OCI-LY7 (cell line): ENCODE measurements at regions not wholly inside any gene's neighbourhood (a gene's known extent, or its start where the extent isn't known, plus 50 kb on each side); places are given as distances from the start of the nearest gene placed in this dataset.

Experiments
- BruUV-seq: library from RNA; stranded (reverse); fragments of 400-500 nt; replicated peaks from 2 replicates; lab custom pipeline; 2021; lab: Mats Ljungman, UMichigan
- CTCF ChIA-PET: fragments of 300-600 bp; sonication (Branson Sonifier 250); formaldehyde crosslinking; loops from one replicate; lab custom pipeline; 2022; ENCODE audit warnings: antibody characterized with exemption; ENCODE audit not compliant: unreplicated experiment; lab: Charles Lee
- POLR2A ChIA-PET: fragments of 300-600 bp; sonication (Branson Sonifier 250); formaldehyde crosslinking; loops from one replicate; lab custom pipeline; 2022; ENCODE audit warnings: antibody characterized with exemption; lab: Charles Lee
- DNase-seq: peaks from one replicate; pipeline ENCODE4 v3.0.0-alpha.2; 2015; ENCODE audit warnings: low spot score
- H2AFZ ChIP-seq: fragments of 200-600 bp; sonication (generic), shearing (Covaris generic); 2 replicates; pipeline ENCODE4 v1.6.1; 2014; ENCODE audit warnings: mild to moderate bottlenecking, antibody characterized with exemption, low read length, moderate library complexity
- H3K27ac ChIP-seq: fragments of 200-600 bp; sonication (generic); 2 replicates; pipeline ENCODE4 v1.5.1; 2014; ENCODE audit warnings: mixed run types, low read depth, mild to moderate bottlenecking, moderate library complexity, low read length, inconsistent platforms; ENCODE audit not compliant: poor library complexity, severe bottlenecking
- H3K36me3 ChIP-seq: fragments of 200-600 bp; sonication (generic); 2 replicates; pipeline ENCODE4 v1.6.1; 2014; ENCODE audit warnings: mild to moderate bottlenecking, antibody characterized with exemption, low read length, moderate library complexity, mixed read lengths; ENCODE audit not compliant: insufficient read depth
- H3K4me1 ChIP-seq: fragments of 200-600 bp; sonication (generic); 2 replicates; pipeline ENCODE4 v1.5.1; 2014; ENCODE audit warnings: mild to moderate bottlenecking, low read length; ENCODE audit not compliant: insufficient read depth, poor library complexity, severe bottlenecking
- H3K4me2 ChIP-seq: fragments of 200-600 bp; sonication (generic); 2 replicates; pipeline ENCODE4 v1.6.1; 2014; ENCODE audit warnings: mild to moderate bottlenecking, low read length
- H3K4me3 ChIP-seq: fragments of 200-600 bp; sonication (generic); 2 replicates; pipeline ENCODE4 v1.5.1; 2014; ENCODE audit warnings: mild to moderate bottlenecking, low read depth, low read length; ENCODE audit not compliant: poor library complexity, severe bottlenecking
- H3K79me2 ChIP-seq: fragments of 200-600 bp; sonication (generic); 2 replicates; pipeline ENCODE4 v1.6.1; 2016; ENCODE audit warnings: low read depth, mild to moderate bottlenecking, low read length, moderate library complexity, mixed read lengths; ENCODE audit not compliant: insufficient read depth
- H3K9me2 ChIP-seq: fragments of 200-600 bp; sonication (generic); 2 replicates; pipeline ENCODE4 v1.6.1; 2016; ENCODE audit warnings: mild to moderate bottlenecking, low read length, mixed read lengths; ENCODE audit not compliant: insufficient read depth
- H3K9me3 ChIP-seq: fragments of 200-600 bp; sonication (generic); 2 replicates; pipeline ENCODE4 v1.6.1; 2014; ENCODE audit warnings: mild to moderate bottlenecking, mixed run types, low read length, mixed read lengths
- H4K20me1 ChIP-seq: fragments of 200-600 bp; sonication (generic); 2 replicates; pipeline ENCODE4 v1.6.1; 2014; ENCODE audit warnings: mild to moderate bottlenecking, antibody characterized with exemption, low read length, moderate library complexity, mixed read lengths; ENCODE audit not compliant: insufficient read depth
- EZH2phosphoT487 ChIP-seq: fragments of 200-600 bp; sonication (generic); IDR thresholded peaks from 2 replicates; pipeline ENCODE4 v1.6.1; 2018; ENCODE audit warnings: low read depth, borderline replicate concordance, mild to moderate bottlenecking, mixed run types, antibody characterized with exemption, low read length, moderate library complexity, mixed read lengths
- intact Hi-C: fragments of 100-400 bp; cut with micrococcal nuclease; formaldehyde crosslinking; loops from one replicate; pipeline ENCODE4 v1.10.0; 2022; ENCODE audit not compliant: unreplicated experiment
- TF ChIP-seq, protein P1 (sequence below): fragments of 200-600 bp; sonication (generic); conservative IDR thresholded peaks from 2 replicates; pipeline ENCODE4 v1.5.1; 2014; ENCODE audit warnings: mild to moderate bottlenecking, antibody characterized with exemption, low read length, moderate library complexity, mixed read lengths

DNA sequence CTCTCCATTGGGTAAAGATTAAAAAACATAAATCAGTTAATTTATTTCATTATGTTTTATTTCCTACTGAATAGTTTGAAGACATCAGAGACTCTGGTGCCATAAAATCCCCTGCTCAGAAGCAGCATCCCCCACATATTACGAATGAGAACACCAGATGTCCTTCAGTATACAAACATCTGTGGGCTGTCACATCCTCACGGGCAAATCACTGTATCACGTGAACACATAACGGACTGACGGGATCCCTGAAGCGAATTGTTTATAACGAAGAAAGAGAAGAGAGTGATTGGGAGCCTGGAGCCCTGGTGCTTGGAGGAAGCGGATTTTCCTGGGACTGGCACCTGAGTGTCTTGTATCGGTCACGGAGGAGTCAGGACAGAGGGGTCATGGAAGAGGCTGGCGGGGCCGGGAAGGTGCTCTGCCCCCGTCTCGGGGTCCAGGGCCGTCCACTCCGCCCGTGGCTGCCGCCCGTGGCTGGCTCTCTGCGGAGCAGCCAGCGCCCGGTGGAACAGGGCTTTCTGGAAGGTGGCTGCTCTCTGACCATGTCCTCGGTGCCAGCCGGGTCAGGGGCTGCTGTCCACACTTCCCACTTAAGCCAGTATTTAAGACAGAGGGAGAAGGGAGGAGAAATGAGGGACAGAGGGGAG is 452.7 kb upstream of the FAT1 start:
- Histone ChIP-seq H3K79me2 (no peaks in the 10 kb centered on the region), H3K9me3 (no peaks in the 10 kb centered on the region), H3K4me1 (no peaks in the 10 kb centered on the region), H3K9me2 (no peaks in the 10 kb centered on the region), H3K36me3 (no peaks in the 10 kb centered on the region), H3K4me3 (no peak overlapping the region), H4K20me1 (no peaks in the 10 kb centered on the region), H3K27ac (no peak overlapping the region), H2AFZ (no peak overlapping the region), H3K4me2 (no peak overlapping the region)
- BruUV-seq: no TSS peak
- no peak for DNase-seq
- TF ChIP-seq EZH2phosphoT487: no peak
- TF ChIP-seq, protein P1, sequence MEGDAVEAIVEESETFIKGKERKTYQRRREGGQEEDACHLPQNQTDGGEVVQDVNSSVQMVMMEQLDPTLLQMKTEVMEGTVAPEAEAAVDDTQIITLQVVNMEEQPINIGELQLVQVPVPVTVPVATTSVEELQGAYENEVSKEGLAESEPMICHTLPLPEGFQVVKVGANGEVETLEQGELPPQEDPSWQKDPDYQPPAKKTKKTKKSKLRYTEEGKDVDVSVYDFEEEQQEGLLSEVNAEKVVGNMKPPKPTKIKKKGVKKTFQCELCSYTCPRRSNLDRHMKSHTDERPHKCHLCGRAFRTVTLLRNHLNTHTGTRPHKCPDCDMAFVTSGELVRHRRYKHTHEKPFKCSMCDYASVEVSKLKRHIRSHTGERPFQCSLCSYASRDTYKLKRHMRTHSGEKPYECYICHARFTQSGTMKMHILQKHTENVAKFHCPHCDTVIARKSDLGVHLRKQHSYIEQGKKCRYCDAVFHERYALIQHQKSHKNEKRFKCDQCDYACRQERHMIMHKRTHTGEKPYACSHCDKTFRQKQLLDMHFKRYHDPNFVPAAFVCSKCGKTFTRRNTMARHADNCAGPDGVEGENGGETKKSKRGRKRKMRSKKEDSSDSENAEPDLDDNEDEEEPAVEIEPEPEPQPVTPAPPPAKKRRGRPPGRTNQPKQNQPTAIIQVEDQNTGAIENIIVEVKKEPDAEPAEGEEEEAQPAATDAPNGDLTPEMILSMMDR: no peak
- POLR2A ChIA-PET: no interaction called here
- CTCF ChIA-PET: no interaction called here
- intact Hi-C loops: no loop called here

DNA sequence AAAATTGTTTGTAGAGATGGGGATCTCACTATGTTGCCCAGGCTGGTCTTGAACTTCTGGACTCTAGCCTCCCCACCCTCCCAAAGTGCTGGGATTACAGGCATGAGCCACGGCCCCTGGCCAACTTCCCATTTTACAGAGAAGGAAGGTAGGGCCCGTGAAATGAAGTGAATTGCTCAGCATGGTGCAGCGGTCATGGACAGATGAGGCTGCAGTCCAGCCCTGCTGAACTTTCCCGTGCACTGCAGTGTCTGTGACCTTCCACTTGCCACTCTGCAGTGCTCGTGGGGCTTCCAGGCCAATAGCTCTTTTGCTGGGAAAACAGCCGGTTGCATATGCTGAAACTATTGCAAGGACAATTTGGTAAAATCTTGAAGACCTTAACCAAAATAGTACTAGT is 454.4 kb upstream of the FAT1 start:
- H3K4me2 ChIP-seq: no peak overlapping the region

DNA sequence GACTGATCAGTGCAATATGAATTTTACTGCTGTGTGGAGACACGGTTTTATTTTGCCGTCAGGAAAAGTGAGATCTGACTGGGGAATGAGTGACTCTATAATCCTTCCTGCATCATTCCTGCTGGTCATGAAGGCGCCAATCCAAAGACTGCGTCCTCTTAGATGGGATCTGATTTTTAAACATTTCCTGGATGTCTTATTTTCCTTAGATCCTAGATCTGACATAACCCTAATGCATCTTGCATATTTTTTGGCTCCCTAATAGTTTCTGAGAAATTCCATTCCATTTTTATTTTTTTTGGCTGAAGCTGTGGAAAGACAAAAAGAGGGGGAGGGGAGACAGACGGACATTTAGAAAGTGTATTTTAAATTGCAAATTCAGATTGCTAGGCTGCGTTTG is 454.9 kb upstream of the FAT1 start:
- DNase-seq: no peak
- Histone ChIP-seq H3K9me2 (no peaks in the 10 kb centered on the region), H3K4me3 (no peak overlapping the region), H3K4me2 (no peak overlapping the region), H3K79me2 (no peaks in the 10 kb centered on the region), H4K20me1 (no peaks in the 10 kb centered on the region), H3K36me3 (no peaks in the 10 kb centered on the region), H3K27ac (no peak overlapping the region), H3K9me3 (no peaks in the 10 kb centered on the region), H3K4me1 (no peaks in the 10 kb centered on the region), H2AFZ (0 out of 2 replicates have a peak overlapping the region, but pooled peaks have one; percentile 12)
- CTCF ChIA-PET: no interaction called here
- TF ChIP-seq, protein P1: no peak
- no peak for TF ChIP-seq EZH2phosphoT487
- no TSS peak for BruUV-seq
- POLR2A ChIA-PET: interaction anchor here (0.7 kb wide), 1 partner anchor 1259 kb away, joined by 3 read pairs; no protein-coding TSS in a partner anchor
- intact Hi-C loops: no loop called here

More for the DNA sequence above, 454.4 kb upstream of the FAT1 start:
- no TSS peak for BruUV-seq
- H3K79me2 ChIP-seq: no peaks in the 10 kb centered on the region
- H3K9me3 ChIP-seq: no peaks in the 10 kb centered on the region
- no peak overlapping the region for H2AFZ ChIP-seq
- ChIA-PET POLR2A (interaction anchor here (0.9 kb wide), 1 partner anchor 1261 kb away, joined by 4 read pairs; no protein-coding TSS in a partner anchor), CTCF (no interaction called here)
- TF ChIP-seq EZH2phosphoT487: no peak
- TF ChIP-seq, protein P1: no peak
- H3K9me2 ChIP-seq: no peaks in the 10 kb centered on the region
- no peaks in the 10 kb centered on the region for H3K4me1 ChIP-seq
- no peak overlapping the region for H3K4me3 ChIP-seq
- H3K27ac ChIP-seq: no peak overlapping the region
- DNase-seq: no peak
- intact Hi-C loops: no loop called here
- no peaks in the 10 kb centered on the region for H3K36me3 ChIP-seq
- H4K20me1 ChIP-seq: no peaks in the 10 kb centered on the region
